Endodermal cell (in vitro differentiated cells): ENCODE measurements at regions not wholly inside any gene's neighbourhood (a gene's known extent, or its start where the extent isn't known, plus 50 kb on each side); places are given as distances from the start of the nearest gene placed in this dataset.

Source experiments
- DNase-seq: peaks from one replicate; pipeline ENCODE4 v3.0.0-alpha.2; 2017
- H3K27ac ChIP-seq: 2 replicates; pipeline ENCODE4 v1.5.1; 2013; ENCODE audit warnings: mild to moderate bottlenecking, low read depth, low read length, moderate library complexity
- H3K27me3 ChIP-seq: 2 replicates; pipeline ENCODE4 v1.6.1; 2013; ENCODE audit warnings: mild to moderate bottlenecking, low read length, moderate library complexity; ENCODE audit not compliant: insufficient read depth, control insufficient read depth, poor library complexity, severe bottlenecking
- H3K36me3 ChIP-seq: 2 replicates; pipeline ENCODE4 v1.7.0; 2013; ENCODE audit warnings: mild to moderate bottlenecking, low read length, moderate library complexity; ENCODE audit not compliant: control insufficient read depth, insufficient read depth
- H3K4me1 ChIP-seq: one replicate; pipeline ENCODE4 v1.7.0; 2013; ENCODE audit warnings: low read length; ENCODE audit not compliant: control insufficient read depth, insufficient read depth
- H3K4me3 ChIP-seq: 2 replicates; pipeline ENCODE4 v1.5.1; 2013; ENCODE audit warnings: mild to moderate bottlenecking, low read length, moderate library complexity
- H3K9ac ChIP-seq: 2 replicates; pipeline ENCODE4 v1.6.1; 2013; ENCODE audit warnings: mild to moderate bottlenecking, low read length, moderate library complexity; ENCODE audit not compliant: poor library complexity, severe bottlenecking; ENCODE audit errors: extremely low read depth
- H3K9me3 ChIP-seq: 2 replicates; pipeline ENCODE4 v1.6.1; 2013; ENCODE audit warnings: mild to moderate bottlenecking, low read length, moderate library complexity; ENCODE audit not compliant: control insufficient read depth
- H3K27ac Mint-ChIP-seq: 2 replicates; pipeline ENCODE4 v1.8.0; 2020; ENCODE audit warnings: mixed read lengths
- H3K27me3 Mint-ChIP-seq: 2 replicates; pipeline ENCODE4 v1.8.0; 2021; ENCODE audit warnings: mild to moderate bottlenecking, mixed read lengths; ENCODE audit not compliant: insufficient read depth
- H3K36me3 Mint-ChIP-seq: 2 replicates; pipeline ENCODE4 v1.8.0; 2020; ENCODE audit warnings: low read depth, mixed read lengths
- H3K4me1 Mint-ChIP-seq: 2 replicates; pipeline ENCODE4 v1.8.0; 2020; ENCODE audit warnings: mixed read lengths
- H3K4me3 Mint-ChIP-seq: 2 replicates; pipeline ENCODE4 v1.8.0; 2020; ENCODE audit warnings: mild to moderate bottlenecking, moderate library complexity, mixed read lengths
- H3K9me3 Mint-ChIP-seq: 2 replicates; pipeline ENCODE4 v1.8.0; 2020; ENCODE audit warnings: mild to moderate bottlenecking, mixed read lengths
- WGBS, 2 experiments: methylation state at CpG; one replicate each; pipeline versions ENCODE4 v1.1.5 to v1.1.7; 2013; ENCODE audit warnings: missing lambda C conversion rate in 2 of 2, mixed read lengths in 1 of 2; ENCODE audit not compliant: insufficient coverage in 1 of 2, insufficient read length in 1 of 2; 5-methylcytosine and 5-hydroxymethylcytosine counted together
- TF ChIP-seq, protein P1 (sequence below): fragments of 200-600 bp; sonication (generic); conservative IDR thresholded peaks from 2 replicates; pipeline ENCODE4 v1.5.0; 2021; ENCODE audit warnings: antibody characterized with exemption, mild to moderate bottlenecking

DNA sequence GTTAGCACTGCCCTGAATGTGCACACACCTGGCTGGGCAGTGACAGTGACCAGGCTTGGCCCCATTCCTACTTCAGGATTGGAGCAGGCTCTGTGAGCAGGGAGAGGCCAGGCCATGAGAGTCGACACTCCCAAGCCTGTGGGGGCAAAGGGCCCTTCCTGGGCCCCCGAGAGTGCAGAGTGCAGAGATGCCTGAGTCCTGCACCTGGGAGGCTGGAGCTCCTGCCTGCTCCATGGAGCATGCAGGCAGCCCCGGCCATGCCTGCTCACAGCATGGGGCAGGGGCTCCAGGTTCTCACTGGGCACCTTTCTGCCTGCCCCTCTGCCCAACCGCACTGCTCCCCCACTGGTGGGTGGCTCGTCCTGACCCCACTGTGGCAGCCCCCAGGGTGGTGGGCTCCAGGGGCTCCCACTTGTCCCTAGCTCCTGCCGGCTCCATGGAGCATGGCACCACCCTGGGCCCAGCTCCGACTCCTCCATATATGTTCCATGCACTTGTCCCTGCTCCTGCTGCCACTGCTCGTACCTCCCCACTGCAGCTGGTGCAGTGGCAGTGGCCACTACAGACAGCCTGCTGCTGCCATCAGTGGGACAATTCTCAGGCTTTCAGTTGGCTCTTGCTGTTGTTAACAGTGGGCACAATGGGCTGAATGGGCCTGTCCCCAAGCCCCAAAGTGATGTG lies 282.0 kb downstream of the RPRM start:
- no peaks in the 10 kb centered on the region for H3K36me3 ChIP-seq
- no peak overlapping the region for H3K9ac ChIP-seq
- Mint-ChIP-seq H3K27me3 (no peaks in the 10 kb centered on the region), H3K36me3 (no peaks in the 10 kb centered on the region), H3K4me3 (no peak overlapping the region), H3K4me1 (no peaks in the 10 kb centered on the region), H3K9me3 (no peaks in the 10 kb centered on the region), H3K27ac (no peak overlapping the region)
- WGBS, 2 experiments = 84 to 95% methylated on average over 3 to 8 of the region's 8 CpGs
- H3K4me3 ChIP-seq = no peak overlapping the region
- H3K4me1 ChIP-seq = no peaks in the 10 kb centered on the region
- H3K27me3 ChIP-seq = no peaks in the 10 kb centered on the region
- H3K9me3 ChIP-seq = no peaks in the 10 kb centered on the region
- H3K27ac ChIP-seq = no peak overlapping the region
- TF ChIP-seq, protein P1, sequence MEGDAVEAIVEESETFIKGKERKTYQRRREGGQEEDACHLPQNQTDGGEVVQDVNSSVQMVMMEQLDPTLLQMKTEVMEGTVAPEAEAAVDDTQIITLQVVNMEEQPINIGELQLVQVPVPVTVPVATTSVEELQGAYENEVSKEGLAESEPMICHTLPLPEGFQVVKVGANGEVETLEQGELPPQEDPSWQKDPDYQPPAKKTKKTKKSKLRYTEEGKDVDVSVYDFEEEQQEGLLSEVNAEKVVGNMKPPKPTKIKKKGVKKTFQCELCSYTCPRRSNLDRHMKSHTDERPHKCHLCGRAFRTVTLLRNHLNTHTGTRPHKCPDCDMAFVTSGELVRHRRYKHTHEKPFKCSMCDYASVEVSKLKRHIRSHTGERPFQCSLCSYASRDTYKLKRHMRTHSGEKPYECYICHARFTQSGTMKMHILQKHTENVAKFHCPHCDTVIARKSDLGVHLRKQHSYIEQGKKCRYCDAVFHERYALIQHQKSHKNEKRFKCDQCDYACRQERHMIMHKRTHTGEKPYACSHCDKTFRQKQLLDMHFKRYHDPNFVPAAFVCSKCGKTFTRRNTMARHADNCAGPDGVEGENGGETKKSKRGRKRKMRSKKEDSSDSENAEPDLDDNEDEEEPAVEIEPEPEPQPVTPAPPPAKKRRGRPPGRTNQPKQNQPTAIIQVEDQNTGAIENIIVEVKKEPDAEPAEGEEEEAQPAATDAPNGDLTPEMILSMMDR = no peak
- no peak for DNase-seq

DNA sequence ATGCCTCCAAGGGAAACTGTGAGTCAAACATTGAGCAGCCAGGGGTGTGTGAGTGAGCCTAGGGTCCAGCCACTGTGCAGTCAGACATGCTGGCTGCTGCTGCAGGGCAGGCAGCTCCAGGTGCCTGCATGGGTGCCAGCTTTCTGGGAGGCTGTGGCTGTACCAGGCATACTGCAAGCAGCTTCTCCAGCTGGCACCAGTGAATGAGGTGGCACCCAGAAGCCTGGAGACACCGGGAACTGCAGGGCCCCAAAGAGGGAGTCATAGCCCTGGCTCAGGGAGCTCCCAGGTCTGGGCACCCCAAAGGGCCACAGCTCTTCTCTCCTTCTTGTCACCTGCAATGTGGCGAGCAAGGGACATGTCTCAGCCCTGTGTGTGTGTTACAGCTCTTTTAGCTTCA lies 283.2 kb downstream of the RPRM start:
- no peak overlapping the region for H3K27ac ChIP-seq
- H3K27me3 ChIP-seq = no peaks in the 10 kb centered on the region
- TF ChIP-seq, protein P1 = no peak
- DNase-seq = no peak
- H3K9me3 ChIP-seq = no peaks in the 10 kb centered on the region
- Mint-ChIP-seq H3K27ac (no peak overlapping the region), H3K4me1 (no peaks in the 10 kb centered on the region), H3K9me3 (no peaks in the 10 kb centered on the region), H3K4me3 (no peak overlapping the region), H3K27me3 (no peaks in the 10 kb centered on the region), H3K36me3 (no peaks in the 10 kb centered on the region)
- H3K9ac ChIP-seq = no peak overlapping the region
- H3K4me1 ChIP-seq = no peaks in the 10 kb centered on the region
- WGBS, 2 experiments = 92 to 100% methylated on average over 1 to 2 of the region's 2 CpGs
- no peaks in the 10 kb centered on the region for H3K36me3 ChIP-seq
- H3K4me3 ChIP-seq = no peak overlapping the region

DNA sequence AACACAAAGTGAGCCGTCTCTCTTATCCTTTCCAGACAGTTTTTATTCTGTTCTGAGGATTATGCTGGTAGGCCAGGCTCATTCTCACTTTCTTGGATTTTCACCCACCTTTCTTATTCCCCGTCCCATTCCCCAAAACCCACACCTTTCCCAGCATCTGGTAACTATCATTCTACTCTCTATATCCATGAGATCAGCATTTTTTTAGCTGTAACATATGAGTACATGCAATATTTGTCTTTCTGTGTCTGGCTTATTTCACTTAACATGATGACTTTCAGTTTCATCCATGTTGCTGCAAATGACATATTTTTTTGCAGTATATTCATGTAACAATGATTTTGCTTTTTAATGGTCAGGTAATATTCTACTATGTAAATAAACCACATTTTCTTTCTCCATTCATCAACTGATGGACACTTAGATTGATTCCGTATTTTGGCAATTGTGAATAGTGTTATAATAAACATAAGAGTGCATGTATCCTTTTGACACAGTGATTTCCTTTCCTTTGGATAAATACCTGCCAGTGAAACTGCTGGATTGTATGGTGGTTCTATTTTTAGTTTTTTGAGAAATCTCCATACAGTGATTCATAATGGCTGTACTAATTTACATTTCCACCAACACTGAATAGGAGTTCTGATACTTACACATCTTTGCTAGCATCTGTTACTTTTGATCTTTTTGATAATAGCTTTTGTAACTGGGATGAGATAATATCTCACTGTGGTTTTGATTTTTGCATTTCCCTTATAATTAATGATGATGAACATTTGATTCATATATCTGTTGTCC lies 289.3 kb downstream of the RPRM start:
- H3K4me1 Mint-ChIP-seq = no peaks in the 10 kb centered on the region
- no peaks in the 10 kb centered on the region for H3K36me3 ChIP-seq
- WGBS, 2 experiments = 87 to 100% methylated on average over 1 to 3 of the region's 3 CpGs
- no peaks in the 10 kb centered on the region for H3K36me3 Mint-ChIP-seq
- H3K27me3 ChIP-seq = no peaks in the 10 kb centered on the region
- H3K27ac ChIP-seq = no peak overlapping the region
- H3K27ac Mint-ChIP-seq = no peak overlapping the region
- H3K9me3 Mint-ChIP-seq = peaks cover 19% of the 10 kb centered on the region
- no peak overlapping the region for H3K4me3 ChIP-seq
- TF ChIP-seq, protein P1 = no peak
- H3K4me3 Mint-ChIP-seq = no peak overlapping the region
- no peak overlapping the region for H3K9ac ChIP-seq
- no peaks in the 10 kb centered on the region for H3K27me3 Mint-ChIP-seq
- H3K9me3 ChIP-seq = peaks cover 25% of the 10 kb centered on the region
- DNase-seq = no peak
- no peaks in the 10 kb centered on the region for H3K4me1 ChIP-seq
